Hypothalamus (tissue), 51 donors: ENCODE measurements at regions not wholly inside any gene's neighbourhood (a gene's known extent, or its start where the extent isn't known, plus 50 kb on each side); places are given as distances from the start of the nearest gene placed in this dataset.
A peak's percentile ranks its signal among the peaks of the same experiment; 100 is the strongest.

Experiments
- DNase-seq, 51 donors: peaks; one replicate each; lab custom pipeline; 2025; lab: John Stamatoyannopoulos, UW

DNA sequence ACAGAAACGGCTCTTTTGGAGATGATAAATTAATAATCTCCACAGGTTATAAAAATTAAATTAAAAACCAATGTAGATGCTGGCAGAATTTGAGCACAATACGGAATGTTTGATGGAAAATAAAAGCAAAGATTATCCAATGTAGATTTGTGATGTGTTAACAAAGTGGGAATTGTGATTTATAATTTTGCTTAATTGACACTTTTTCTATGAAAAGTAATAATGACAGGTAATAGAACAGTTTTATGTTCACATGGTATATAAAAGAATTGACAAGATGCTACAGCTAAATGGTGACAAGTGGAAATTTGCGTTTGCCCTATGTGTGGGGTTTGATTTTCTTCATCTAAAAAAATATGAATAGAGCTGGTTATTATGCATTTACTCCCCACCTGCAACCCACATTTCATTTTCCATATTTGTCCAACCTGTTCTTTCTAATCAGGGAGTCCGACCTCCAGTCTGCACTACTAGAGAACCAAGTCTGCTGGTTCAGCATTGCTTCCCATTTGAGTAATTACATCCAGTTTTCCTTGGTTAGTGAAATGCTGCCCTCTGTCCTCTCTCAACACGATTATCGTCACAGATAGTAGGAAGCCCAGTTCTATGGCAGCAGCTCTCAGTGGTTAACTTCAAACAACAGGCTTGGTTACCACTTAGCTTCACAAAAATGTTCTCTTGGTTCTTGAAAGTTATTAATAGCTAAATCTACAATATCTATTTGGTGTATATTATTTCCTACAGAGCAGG, 61.4 kb upstream of the SLITRK1 start:
- peak in 12 of 51 donors; percentile 1 to 26 (median 3) for DNase-seq

GRCh38 chr13:83941701-83942335, 59.5 kb upstream of the SLITRK1 start:
- no peak for DNase-seq

GRCh38 chr13:83940742-83941141, 58.5 kb upstream of the SLITRK1 start:
- DNase-seq, result no peak

DNA sequence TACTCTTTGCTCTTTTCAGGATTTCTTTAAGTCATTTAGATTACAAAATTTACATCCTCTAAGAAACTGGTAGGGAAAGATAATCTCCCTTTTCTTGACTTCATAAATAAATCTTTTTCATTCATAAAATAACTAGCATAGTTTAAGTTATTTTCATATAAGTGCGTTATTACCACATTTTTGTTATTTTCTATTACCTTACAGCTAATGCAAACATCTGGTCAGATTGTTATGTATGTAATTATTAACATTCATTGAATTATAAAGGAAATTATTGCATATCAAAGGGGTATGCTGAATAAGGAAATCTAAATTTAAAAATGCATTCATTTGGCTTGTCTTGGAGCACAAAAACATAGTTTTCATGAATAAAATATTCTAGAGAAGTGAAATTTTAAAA, 55.3 kb upstream of the SLITRK1 start:
- no peak for DNase-seq

DNA sequence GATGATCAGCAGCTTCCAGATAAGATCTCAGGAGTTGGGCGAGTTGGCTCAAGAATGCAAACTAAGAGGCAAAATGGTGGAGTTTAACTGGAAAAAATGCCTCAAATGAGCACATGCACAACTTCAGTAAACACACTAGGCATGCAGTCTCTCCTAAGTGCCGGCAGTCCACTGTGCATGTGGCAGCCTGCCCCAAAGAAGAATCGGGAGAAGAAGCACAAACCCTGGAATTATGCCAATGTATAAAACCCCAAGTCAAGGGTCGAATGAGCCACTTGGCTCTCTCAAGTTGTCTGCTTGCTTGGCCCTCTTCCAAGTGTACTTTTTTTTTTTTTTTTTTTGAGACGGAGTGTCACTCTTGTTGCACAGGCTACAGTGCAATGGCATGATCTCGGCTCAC, 53.3 kb upstream of the SLITRK1 start:
- no peak for DNase-seq
